Spleen (tissue), 7 donors: ENCODE measurements at regions not wholly inside any gene's neighbourhood (a gene's known extent, or its start where the extent isn't known, plus 50 kb on each side); places are given as distances from the start of the nearest gene placed in this dataset.

Experiments used
- CTCF ChIP-seq, 11 experiments: fragments of 200-600 bp in 7 of 11; fragments of 450-650 bp in 4 of 11; sonication (generic) in 4 of 11; IDR thresholded peaks in 8 of 11; conservative IDR thresholded peaks in 3 of 11; 1 replicate in 7 of 11; 2 replicates in 4 of 11; pipeline versions ENCODE4 v1.4.0 to v1.8.0; 2016 to 2021; ENCODE audit warnings: antibody characterized with exemption in 11 of 11, inconsistent platforms in 4 of 11, mild to moderate bottlenecking in 1 of 11
- POLR2A ChIP-seq, 3 donors: fragments of 450-650 bp; IDR thresholded peaks; one replicate each; pipeline ENCODE4 v1.5.1; 2017; ENCODE audit warnings: antibody characterized with exemption in 3 of 3, mild to moderate bottlenecking in 1 of 3
- POLR2AphosphoS5 ChIP-seq, 3 donors: sonication (generic); formaldehyde crosslinking; IDR thresholded peaks; one replicate each; pipeline ENCODE4 v1.5.1; 2017; ENCODE audit warnings: antibody characterized with exemption in 3 of 3
- donor health status: DM: no; HTN: no; CAD: no; lungs with moderate emphysema.
- donor health status: DM: no; HTN: no; CAD: no.
- donor health status: DM: no; HTN: no; CAD: no.

- TF ChIP-seq CTCF (IDR thresholded peaks at IDR 0.05 in 8 of 11, conservative IDR thresholded peaks at IDR 0.05 in 3 of 11) (no peak), POLR2AphosphoS5 (IDR thresholded peaks at IDR 0.05) (no peak), POLR2A (IDR thresholded peaks at IDR 0.05) (no peak)
These were observed 99.5 kb upstream of the APCDD1 start for GRCh38 chr18:10354890-10355289.
